H1 (cell line): ENCODE measurements at regions not wholly inside any gene's neighbourhood (a gene's known extent, or its start where the extent isn't known, plus 50 kb on each side); places are given as distances from the start of the nearest gene placed in this dataset.
A peak's percentile ranks its signal among the peaks of the same experiment; 100 is the strongest.

Experiments
- CHD7 ChIP-seq: fragments of 300-600 bp; sonication (generic); IDR thresholded peaks from 2 replicates; pipeline ENCODE4 v1.7.1; 2012; ENCODE audit warnings: low read length, moderate library complexity, mild to moderate bottlenecking, inconsistent platforms; ENCODE audit not compliant: insufficient replicate concordance
- RAD21 ChIP-seq, 2 experiments: IDR thresholded peaks in 1 of 2; conservative IDR thresholded peaks in 1 of 2; 2 replicates each; pipeline ENCODE4 v1.6.1; 2011; ENCODE audit warnings: low read depth in 2 of 2, low read length in 2 of 2, improper control_type of control experiment in 1 of 2, inconsistent platforms in 1 of 2, mild to moderate bottlenecking in 1 of 2, moderate library complexity in 1 of 2
- TF ChIP-seq, protein P1 (sequence below), 3 experiments: IDR thresholded peaks; 1 replicate in 2 of 3; 2 replicates in 1 of 3; pipeline versions ENCODE4 v1.5.1 to v1.6.1; 2011; ENCODE audit warnings: low read length in 3 of 3, mild to moderate bottlenecking in 3 of 3, inconsistent platforms in 2 of 3, low read depth in 1 of 3, moderate library complexity in 1 of 3; ENCODE audit not compliant: insufficient read depth in 1 of 3; ENCODE audit errors: control extremely low read depth in 1 of 3

DNA sequence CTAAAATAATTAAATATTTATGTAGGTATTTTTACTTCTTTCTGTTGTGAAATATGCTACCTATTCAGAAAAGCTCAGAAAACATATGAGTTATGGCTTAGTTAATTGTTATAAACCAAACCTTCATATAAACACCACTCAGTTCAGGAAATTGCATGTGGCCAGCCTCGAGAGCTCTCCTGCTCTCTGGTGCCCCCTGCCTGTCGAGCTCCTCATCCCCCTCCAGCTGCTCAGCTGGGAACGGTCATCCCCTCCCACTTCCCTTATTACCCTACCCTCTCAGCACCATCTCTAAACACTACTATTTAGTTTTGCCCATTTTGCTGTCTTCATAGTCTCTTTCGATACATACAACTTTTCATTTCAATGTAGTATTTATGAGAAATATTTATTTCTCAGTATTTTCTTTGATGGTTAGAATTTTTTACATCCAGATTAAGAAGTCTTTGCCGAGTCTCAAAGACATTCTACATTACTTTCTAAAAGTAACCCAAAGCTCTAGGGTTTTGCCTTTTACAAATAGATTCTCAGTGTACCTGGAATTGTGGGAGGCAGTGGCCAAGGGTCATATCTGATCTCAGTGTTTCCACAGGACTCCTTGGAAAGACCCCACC is 51.2 kb upstream of the SEMA4D start (continued):
- no peak for TF ChIP-seq CHD7
- TF ChIP-seq, protein P1, sequence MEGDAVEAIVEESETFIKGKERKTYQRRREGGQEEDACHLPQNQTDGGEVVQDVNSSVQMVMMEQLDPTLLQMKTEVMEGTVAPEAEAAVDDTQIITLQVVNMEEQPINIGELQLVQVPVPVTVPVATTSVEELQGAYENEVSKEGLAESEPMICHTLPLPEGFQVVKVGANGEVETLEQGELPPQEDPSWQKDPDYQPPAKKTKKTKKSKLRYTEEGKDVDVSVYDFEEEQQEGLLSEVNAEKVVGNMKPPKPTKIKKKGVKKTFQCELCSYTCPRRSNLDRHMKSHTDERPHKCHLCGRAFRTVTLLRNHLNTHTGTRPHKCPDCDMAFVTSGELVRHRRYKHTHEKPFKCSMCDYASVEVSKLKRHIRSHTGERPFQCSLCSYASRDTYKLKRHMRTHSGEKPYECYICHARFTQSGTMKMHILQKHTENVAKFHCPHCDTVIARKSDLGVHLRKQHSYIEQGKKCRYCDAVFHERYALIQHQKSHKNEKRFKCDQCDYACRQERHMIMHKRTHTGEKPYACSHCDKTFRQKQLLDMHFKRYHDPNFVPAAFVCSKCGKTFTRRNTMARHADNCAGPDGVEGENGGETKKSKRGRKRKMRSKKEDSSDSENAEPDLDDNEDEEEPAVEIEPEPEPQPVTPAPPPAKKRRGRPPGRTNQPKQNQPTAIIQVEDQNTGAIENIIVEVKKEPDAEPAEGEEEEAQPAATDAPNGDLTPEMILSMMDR (IDR thresholded peaks at IDR 0.05; ENCODE audit: control extremely low read depth in 1 of 3, insufficient read depth in 1 of 3, low read depth in 1 of 3, low read length in 3 of 3) = peak; percentile 81 to 97 (median 93)
- peak; percentile 84 to 85 for TF ChIP-seq RAD21 (IDR thresholded peaks at IDR 0.05 in 1 of 2, conservative IDR thresholded peaks at IDR 0.05 in 1 of 2; ENCODE audit: low read depth in 2 of 2, low read length in 2 of 2)
